Bronchial epithelial cell (primary cell): ENCODE measurements at regions not wholly inside any gene's neighbourhood (a gene's known extent, or its start where the extent isn't known, plus 50 kb on each side); places are given as distances from the start of the nearest gene placed in this dataset.

Experiments used
- DNase-seq: peaks from one replicate; pipeline ENCODE4 v3.0.0-alpha.2; 2010; ENCODE audit warnings: low read depth
- FAIRE-seq: peaks from 2 replicates; lab custom pipeline; 2011; peaks lifted over from hg19 to GRCh38; lab: Jason Lieb, UNC
- H3K27me3 ChIP-seq: 2 replicates; pipeline ENCODE4 v1.5.1; 2011; ENCODE audit warnings: low read length; ENCODE audit not compliant: control insufficient read depth, insufficient read depth
- H3K36me3 ChIP-seq: 2 replicates; pipeline ENCODE4 v1.5.1; 2011; ENCODE audit warnings: low read length; ENCODE audit not compliant: control insufficient read depth, insufficient read depth
- H3K4me3 ChIP-seq: 2 replicates; pipeline ENCODE4 v1.5.1; 2011; ENCODE audit warnings: mild to moderate bottlenecking, low read depth, low read length, control low read depth
- CTCF ChIP-seq: IDR thresholded peaks from 2 replicates; pipeline ENCODE4 v1.5.1; 2011; ENCODE audit warnings: mild to moderate bottlenecking, moderate library complexity, low read length, control low read depth, inconsistent platforms; ENCODE audit not compliant: insufficient read depth, severe bottlenecking

GRCh38 chr2:2827046-2827636 is 496.1 kb upstream of the MYT1L start:
- H3K4me3 ChIP-seq = no peak overlapping the region
- no peak for DNase-seq
- H3K27me3 ChIP-seq = no peaks in the 10 kb centered on the region
- FAIRE-seq = no peak
- TF ChIP-seq CTCF = no peak
- no peaks in the 10 kb centered on the region for H3K36me3 ChIP-seq

- no peak overlapping the region for H3K4me3 ChIP-seq
- H3K27me3 ChIP-seq = no peaks in the 10 kb centered on the region
- no peak for TF ChIP-seq CTCF
- DNase-seq (no peak), FAIRE-seq (no peak)
- H3K36me3 ChIP-seq = no peaks in the 10 kb centered on the region
Measured at GRCh38 chr2:2826621-2827020, 495.5 kb upstream of the MYT1L start.

GRCh38 chr2:2826209-2826551 is 495.1 kb upstream of the MYT1L start:
- no peaks in the 10 kb centered on the region for H3K36me3 ChIP-seq
- no peak for DNase-seq
- no peaks in the 10 kb centered on the region for H3K27me3 ChIP-seq
- no peak for TF ChIP-seq CTCF
- FAIRE-seq = no peak
- H3K4me3 ChIP-seq = no peak overlapping the region

GRCh38 chr2:2825516-2826208 is 494.6 kb upstream of the MYT1L start:
- no peak for FAIRE-seq

GRCh38 chr2:2825062-2825461 is 494.0 kb upstream of the MYT1L start:
- no peaks in the 10 kb centered on the region for H3K27me3 ChIP-seq
- peak; percentile 86 for FAIRE-seq
- DNase-seq = no peak
- TF ChIP-seq CTCF = no peak
- H3K4me3 ChIP-seq = no peak overlapping the region
- H3K36me3 ChIP-seq = no peaks in the 10 kb centered on the region

More at GRCh38 chr2:2825516-2826208, 494.6 kb upstream of the MYT1L start:
- no peak for DNase-seq
- no peaks in the 10 kb centered on the region for H3K36me3 ChIP-seq
- no peak overlapping the region for H3K4me3 ChIP-seq
- no peaks in the 10 kb centered on the region for H3K27me3 ChIP-seq
- TF ChIP-seq CTCF = no peak
